ENCODE measurements at regions not wholly inside any gene's neighbourhood (a gene's known extent, or its start where the extent isn't known, plus 50 kb on each side); places are given as distances from the start of the nearest gene placed in this dataset.
"Not testable (repeated sequence)": the region's sequence is repeated elsewhere in the genome, so short reads cannot be mapped to it uniquely, and the experiment has no call there.

DNA sequence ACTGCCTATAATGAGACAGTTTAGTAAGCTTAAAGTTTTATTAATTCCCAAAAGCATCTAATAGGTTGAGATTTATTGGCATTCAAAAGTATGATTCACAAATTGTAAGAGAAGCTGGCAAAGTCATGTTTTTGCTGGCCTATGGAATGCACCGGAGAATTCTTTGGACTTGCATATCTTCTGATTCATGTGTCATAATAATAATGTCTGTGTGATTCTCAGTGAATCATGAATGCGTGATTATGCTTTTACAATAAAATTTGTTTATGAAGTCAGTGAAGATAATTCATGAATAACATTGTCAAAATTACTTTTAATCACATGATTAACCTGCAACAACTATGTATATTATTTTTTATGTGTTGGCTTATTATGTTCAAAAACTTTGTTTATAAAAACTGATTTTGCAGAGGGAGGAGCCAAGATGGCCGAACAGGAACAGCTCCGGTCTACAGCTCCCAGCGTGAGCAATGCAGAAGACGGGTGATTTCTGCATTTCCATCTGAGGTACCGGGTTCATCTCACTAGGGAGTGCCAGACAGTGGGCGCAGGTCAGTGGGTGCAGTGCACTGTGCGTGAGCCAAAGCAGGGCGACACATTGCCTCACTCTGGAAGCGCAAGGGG, 389.2 kb downstream of the SRGAP2C start:
- not testable (repeated sequence) for DNase-seq

GRCh38 chr1:121574505-121574899, 389.7 kb downstream of the SRGAP2C start:
- not testable (repeated sequence) for DNase-seq

- DNase-seq = not testable (repeated sequence)
These were observed 398.1 kb downstream of the SRGAP2C start for GRCh38 chr1:121582898-121583297.

DNA sequence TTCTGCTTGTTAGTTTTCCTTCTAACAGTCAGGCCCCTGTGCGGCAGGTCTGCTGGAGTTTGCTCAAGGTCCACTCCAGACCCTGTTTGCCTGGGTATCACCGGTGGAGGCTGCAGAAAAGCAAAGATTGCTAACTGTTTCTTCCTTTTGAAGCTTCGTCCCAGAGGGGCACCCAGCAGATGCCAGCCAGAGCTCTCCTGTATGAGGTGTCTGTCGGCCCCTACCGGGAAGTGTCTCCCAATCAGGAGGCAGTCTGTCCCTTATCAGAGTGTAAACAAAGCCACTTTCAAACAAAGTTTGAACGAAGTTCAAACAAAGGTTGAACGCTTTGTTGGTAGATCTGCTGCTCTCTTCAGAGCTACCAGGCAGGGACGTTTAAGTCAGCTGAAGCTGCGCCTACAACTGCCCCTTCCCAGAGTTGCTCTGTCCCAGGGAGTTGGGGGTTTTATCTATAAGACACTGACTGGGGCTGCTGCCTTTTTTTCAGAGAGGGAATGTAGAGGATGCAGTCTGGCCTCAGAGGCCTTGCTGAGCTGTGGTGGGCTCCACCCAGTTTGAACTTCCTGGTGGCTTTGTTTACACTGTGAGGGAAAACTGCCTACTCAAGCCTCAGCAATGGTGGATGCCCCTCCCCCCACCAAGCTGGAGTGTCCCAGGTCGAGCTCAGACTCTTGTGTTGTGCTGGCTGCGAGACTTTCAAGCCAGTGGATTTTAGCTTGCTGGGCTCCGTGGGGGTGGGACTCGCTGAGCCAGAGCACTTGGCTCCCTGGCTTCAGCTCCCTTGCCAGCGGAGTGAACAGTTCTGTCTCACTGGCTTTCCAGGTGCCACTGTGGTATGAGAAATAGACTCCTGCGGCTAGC, 401.8 kb downstream of the SRGAP2C start:
- no peak for DNase-seq

DNA sequence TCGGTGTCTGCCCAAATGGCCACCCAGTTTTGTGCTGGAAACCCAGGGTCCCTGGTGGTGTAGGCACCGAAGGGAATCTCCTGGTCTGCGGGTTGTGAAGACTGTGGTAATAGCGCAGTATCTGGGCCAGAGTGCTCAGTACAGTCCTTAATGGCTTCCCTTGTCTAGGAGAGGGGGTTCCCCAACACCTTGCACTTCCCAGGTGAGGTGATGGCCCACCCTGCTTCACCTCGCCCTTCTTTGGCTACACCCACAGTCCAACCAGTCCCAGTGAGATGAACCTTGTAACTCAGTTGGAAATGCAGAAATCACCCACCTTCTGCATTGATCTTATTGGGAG, 402.4 kb downstream of the SRGAP2C start:
- DNase-seq = no peak

- DNase-seq = no peak
These were observed 403.0 kb downstream of the SRGAP2C start for GRCh38 chr1:121587777-121588176.

GRCh38 chr1:121594096-121594495, 409.3 kb downstream of the SRGAP2C start:
- DNase-seq = no peak

- DNase-seq = no peak
These were observed 410.3 kb downstream of the SRGAP2C start for GRCh38 chr1:121595089-121595488.

GRCh38 chr1:121604843-121605444, 420.2 kb downstream of the SRGAP2C start:
- not testable (repeated sequence) for DNase-seq

DNA sequence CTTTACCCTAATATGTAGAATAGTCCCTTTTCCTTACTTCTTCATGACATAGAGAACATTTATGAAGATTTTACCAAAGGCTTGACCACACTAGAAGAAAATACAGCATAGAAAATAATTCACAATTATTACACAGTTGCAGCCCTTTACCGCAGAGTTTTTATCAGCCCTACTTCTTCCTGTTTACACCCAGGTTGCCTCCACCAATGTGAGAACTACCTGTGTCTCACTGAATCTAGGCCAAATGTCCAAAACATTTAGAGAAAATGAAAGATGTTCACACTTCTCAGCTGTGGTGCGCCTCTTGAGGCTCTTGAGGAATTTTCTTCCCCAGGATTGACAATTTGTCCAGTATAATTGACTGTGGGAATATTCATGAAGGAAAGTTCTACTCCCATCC, 422.7 kb downstream of the SRGAP2C start:
- DNase-seq = not testable (repeated sequence)

Measured in activated naive CD4-positive, alpha-beta T cell treated with Interleukin-2 at 50 U/mL for 16 hours (primary cell).